Glutamatergic neuron (in vitro differentiated cells): ENCODE measurements at regions not wholly inside any gene's neighbourhood (a gene's known extent, or its start where the extent isn't known, plus 50 kb on each side); places are given as distances from the start of the nearest gene placed in this dataset.

Experiments used
- DNase-seq: peaks from one replicate; pipeline ENCODE4 v3.0.0; 2022
- H3K27ac Mint-ChIP-seq: one replicate; pipeline ENCODE4 v1.8.0; 2020; ENCODE audit warnings: mild to moderate bottlenecking, mixed read lengths, inconsistent platforms; ENCODE audit not compliant: unreplicated experiment
- H3K27me3 Mint-ChIP-seq: one replicate; pipeline ENCODE4 v1.8.0; 2020; ENCODE audit warnings: mild to moderate bottlenecking, moderate library complexity, mixed read lengths, inconsistent platforms; ENCODE audit not compliant: unreplicated experiment
- H3K36me3 Mint-ChIP-seq: one replicate; pipeline ENCODE4 v1.8.0; 2020; ENCODE audit warnings: mild to moderate bottlenecking, mixed read lengths, inconsistent platforms; ENCODE audit not compliant: unreplicated experiment
- H3K4me1 Mint-ChIP-seq: one replicate; pipeline ENCODE4 v1.8.0; 2020; ENCODE audit warnings: mild to moderate bottlenecking, low read depth, mixed read lengths, inconsistent platforms; ENCODE audit not compliant: unreplicated experiment
- H3K4me3 Mint-ChIP-seq: one replicate; pipeline ENCODE4 v1.8.0; 2020; ENCODE audit warnings: mild to moderate bottlenecking, mixed read lengths, inconsistent platforms; ENCODE audit not compliant: unreplicated experiment
- H3K9me3 Mint-ChIP-seq: one replicate; pipeline ENCODE4 v1.8.0; 2020; ENCODE audit warnings: mild to moderate bottlenecking, moderate library complexity, mixed read lengths, inconsistent platforms; ENCODE audit not compliant: unreplicated experiment
- TF ChIP-seq, protein P1 (sequence below): fragments of 200-600 bp; sonication (generic); IDR thresholded peaks from one replicate; pipeline ENCODE4 v1.5.0; 2021; ENCODE audit not compliant: partially characterized antibody, unreplicated experiment

DNA sequence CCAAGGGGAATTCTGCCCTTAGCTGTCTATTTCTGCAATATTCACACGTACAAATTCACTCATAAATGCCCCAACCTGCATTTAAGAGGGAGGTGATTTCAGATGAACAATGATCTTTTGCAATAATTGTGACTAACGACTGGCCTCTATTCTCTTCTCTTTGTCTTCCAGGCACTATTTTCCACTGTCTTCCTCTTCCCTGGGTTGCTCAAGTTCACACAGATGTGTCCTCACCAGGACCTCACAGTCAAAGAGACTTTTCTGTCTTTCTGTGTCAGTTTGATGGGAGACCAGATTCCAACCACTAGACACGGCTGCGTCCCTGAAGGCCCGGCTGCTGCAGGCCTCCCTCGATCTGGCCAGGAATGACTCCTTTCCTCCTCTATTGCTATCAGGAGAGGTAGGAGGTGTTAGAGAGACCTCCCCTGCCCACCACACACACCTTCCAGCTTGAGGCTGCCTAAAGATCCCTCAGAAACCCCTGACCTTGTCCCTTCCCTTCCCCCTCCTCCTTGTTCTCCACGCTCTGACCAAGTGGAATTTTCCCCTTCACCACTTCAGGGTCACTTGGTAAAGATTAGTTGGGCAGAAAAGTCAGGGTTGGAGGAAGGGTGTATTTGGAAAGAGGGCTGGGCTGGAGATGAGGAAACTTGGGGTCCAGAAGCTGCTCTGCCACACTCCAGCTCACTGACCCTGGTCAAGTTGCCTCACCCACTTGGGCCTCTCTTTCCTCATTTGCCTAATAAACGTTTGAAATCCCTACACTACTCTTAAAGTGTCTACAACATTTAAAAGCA is 109.2 kb upstream of the COPS8 start:
- Mint-ChIP-seq H3K36me3 (peaks cover 6% of the 10 kb centered on the region), H3K27ac (no peak overlapping the region), H3K4me1 (peaks cover 28% of the 10 kb centered on the region), H3K4me3 (no peak overlapping the region), H3K9me3 (peaks cover 9% of the 10 kb centered on the region), H3K27me3 (peaks cover 4% of the 10 kb centered on the region)
- TF ChIP-seq, protein P1, sequence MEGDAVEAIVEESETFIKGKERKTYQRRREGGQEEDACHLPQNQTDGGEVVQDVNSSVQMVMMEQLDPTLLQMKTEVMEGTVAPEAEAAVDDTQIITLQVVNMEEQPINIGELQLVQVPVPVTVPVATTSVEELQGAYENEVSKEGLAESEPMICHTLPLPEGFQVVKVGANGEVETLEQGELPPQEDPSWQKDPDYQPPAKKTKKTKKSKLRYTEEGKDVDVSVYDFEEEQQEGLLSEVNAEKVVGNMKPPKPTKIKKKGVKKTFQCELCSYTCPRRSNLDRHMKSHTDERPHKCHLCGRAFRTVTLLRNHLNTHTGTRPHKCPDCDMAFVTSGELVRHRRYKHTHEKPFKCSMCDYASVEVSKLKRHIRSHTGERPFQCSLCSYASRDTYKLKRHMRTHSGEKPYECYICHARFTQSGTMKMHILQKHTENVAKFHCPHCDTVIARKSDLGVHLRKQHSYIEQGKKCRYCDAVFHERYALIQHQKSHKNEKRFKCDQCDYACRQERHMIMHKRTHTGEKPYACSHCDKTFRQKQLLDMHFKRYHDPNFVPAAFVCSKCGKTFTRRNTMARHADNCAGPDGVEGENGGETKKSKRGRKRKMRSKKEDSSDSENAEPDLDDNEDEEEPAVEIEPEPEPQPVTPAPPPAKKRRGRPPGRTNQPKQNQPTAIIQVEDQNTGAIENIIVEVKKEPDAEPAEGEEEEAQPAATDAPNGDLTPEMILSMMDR: no peak
- DNase-seq: no peak

DNA sequence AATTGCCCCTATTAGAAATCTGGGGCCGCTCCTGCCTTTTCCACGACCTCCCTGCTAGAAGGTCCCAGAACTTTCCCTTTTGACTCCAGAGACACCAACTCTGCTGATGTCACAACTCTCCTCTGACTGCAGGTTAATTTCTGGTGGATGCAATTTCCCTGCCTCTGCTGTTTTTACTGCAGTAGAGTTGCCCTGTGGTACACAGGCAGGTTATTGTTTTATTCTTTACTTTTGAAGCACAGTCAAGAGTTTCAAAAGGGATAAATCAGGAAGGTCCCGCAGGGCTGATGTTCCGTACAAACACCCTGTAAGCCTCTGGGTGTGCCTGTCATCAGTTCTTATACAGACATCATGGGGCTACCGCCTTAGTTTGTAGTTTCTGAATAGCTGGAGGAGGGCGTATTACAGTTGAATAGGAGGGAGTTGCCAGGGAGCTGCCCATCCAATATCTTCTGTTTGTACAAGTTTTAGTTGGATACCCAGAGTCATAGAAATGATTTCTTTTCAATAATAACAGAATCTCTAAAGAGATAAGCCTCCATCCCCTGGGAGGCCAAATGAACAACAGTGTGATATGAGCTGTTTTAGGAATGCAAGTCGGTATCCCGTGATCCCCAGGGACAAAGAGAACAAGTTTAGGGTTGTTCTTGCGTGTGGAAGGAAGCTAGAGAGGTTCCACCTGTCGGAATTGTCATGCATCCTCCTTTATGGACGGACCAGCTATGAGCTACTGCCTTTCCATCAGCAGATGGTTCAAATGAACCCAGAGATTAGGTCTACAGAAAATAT is 108.4 kb upstream of the COPS8 start:
- no peak for DNase-seq

DNA sequence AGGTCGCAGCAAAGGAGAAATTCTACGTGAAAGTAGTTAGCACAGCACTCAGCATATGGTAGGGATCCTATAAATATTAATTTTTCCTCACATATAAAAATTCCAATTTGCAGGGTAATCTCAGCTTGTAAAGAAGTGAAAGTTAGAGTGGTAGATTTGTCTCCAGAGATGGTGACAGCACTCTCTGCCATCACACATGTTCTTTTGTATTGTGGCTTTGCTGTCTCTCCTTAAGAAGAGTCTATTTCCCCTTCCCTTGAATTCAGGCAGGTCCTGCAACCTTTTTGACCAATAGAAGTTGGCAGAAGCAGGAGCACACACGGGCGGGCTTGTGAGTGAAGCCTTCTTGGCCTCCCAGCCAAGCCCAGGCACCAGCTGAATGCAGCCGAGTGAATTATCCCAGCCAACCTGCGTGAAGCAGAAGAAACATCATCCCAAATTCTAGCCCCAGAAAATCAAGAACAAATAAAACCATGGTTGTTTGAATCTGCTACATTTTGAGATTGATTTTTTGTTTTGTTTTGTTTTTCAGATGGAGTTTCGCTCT is 107.8 kb upstream of the COPS8 start:
- DNase-seq: no peak
- H3K27me3 Mint-ChIP-seq: peaks cover 4% of the 10 kb centered on the region
- peaks cover 18% of the 10 kb centered on the region for H3K4me1 Mint-ChIP-seq
- H3K27ac Mint-ChIP-seq: peak overlapping the region; percentile 30
- no peak overlapping the region for H3K4me3 Mint-ChIP-seq
- peaks cover 8% of the 10 kb centered on the region for H3K9me3 Mint-ChIP-seq
- peaks cover 6% of the 10 kb centered on the region for H3K36me3 Mint-ChIP-seq
- TF ChIP-seq, protein P1: no peak

More for the DNA sequence above, 108.4 kb upstream of the COPS8 start:
- TF ChIP-seq, protein P1: no peak
- H3K27me3 Mint-ChIP-seq: peaks cover 4% of the 10 kb centered on the region
- H3K4me3 Mint-ChIP-seq: no peak overlapping the region
- no peak overlapping the region for H3K27ac Mint-ChIP-seq
- peaks cover 9% of the 10 kb centered on the region for H3K9me3 Mint-ChIP-seq
- peaks cover 25% of the 10 kb centered on the region for H3K4me1 Mint-ChIP-seq
- peaks cover 6% of the 10 kb centered on the region for H3K36me3 Mint-ChIP-seq

DNA sequence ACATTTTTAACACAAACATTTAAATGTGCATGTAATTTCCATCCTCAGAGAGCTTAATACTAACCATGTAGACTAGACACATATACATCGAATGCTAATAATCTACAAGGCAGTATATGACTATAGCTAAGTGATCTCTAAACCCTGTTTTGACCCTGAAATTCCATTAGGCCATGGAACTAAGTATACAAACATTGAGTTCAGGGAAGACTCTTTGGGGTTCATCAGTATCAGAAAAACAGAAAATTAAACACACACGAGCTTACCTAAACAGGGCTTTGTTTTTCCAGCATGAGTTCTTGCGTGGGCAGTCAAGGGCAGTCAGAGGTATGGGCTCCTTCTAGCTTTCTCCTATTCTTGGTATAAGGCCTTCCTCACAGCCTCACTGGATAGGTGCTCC is 106.0 kb upstream of the COPS8 start:
- Mint-ChIP-seq H3K4me1 (peaks cover 9% of the 10 kb centered on the region), H3K9me3 (peaks cover 3% of the 10 kb centered on the region), H3K27ac (no peak overlapping the region), H3K4me3 (no peak overlapping the region), H3K27me3 (peaks cover 6% of the 10 kb centered on the region), H3K36me3 (peaks cover 15% of the 10 kb centered on the region)
- TF ChIP-seq, protein P1: no peak
- DNase-seq: no peak
